OCI-LY1 (cell line): ENCODE measurements at regions not wholly inside any gene's neighbourhood (a gene's known extent, or its start where the extent isn't known, plus 50 kb on each side); places are given as distances from the start of the nearest gene placed in this dataset.

Source experiments
- H2AFZ ChIP-seq: fragments of 200-600 bp; sonication (generic), shearing (Covaris generic); 2 replicates; pipeline ENCODE4 v1.6.0; 2014; ENCODE audit warnings: antibody characterized with exemption, mild to moderate bottlenecking, low read length
- H3F3A ChIP-seq: fragments of 200-600 bp; sonication (generic), shearing (Covaris generic); 2 replicates; pipeline ENCODE4 v1.6.0; 2014; ENCODE audit warnings: mild to moderate bottlenecking, antibody characterized with exemption, low read length, moderate library complexity; ENCODE audit not compliant: insufficient read depth
- H3K27ac ChIP-seq: fragments of 200-600 bp; sonication (generic); 2 replicates; pipeline ENCODE4 v1.5.1; 2014; ENCODE audit warnings: low read length, mixed run types, mild to moderate bottlenecking, low read depth; ENCODE audit not compliant: poor library complexity, severe bottlenecking
- H3K27me3 ChIP-seq: fragments of 200-600 bp; sonication (generic); 2 replicates; pipeline ENCODE4 v1.6.0; 2014; ENCODE audit warnings: antibody characterized with exemption, mild to moderate bottlenecking, low read length, moderate library complexity; ENCODE audit not compliant: insufficient read depth
- H3K36me3 ChIP-seq: fragments of 200-600 bp; sonication (generic); 2 replicates; pipeline ENCODE4 v1.6.1; 2014; ENCODE audit warnings: mild to moderate bottlenecking, antibody characterized with exemption, low read length, moderate library complexity, mixed read lengths; ENCODE audit not compliant: insufficient read depth
- H3K4me1 ChIP-seq: fragments of 200-600 bp; sonication (generic); 2 replicates; pipeline ENCODE4 v1.5.1; 2014; ENCODE audit warnings: mild to moderate bottlenecking, low read length, moderate library complexity; ENCODE audit not compliant: insufficient read depth, severe bottlenecking
- H3K4me2 ChIP-seq: fragments of 200-600 bp; sonication (generic), shearing (Covaris generic); 2 replicates; pipeline ENCODE4 v1.6.1; 2014; ENCODE audit warnings: low read length
- H3K4me3 ChIP-seq: fragments of 200-600 bp; sonication (generic); 2 replicates; pipeline ENCODE4 v1.5.1; 2014; ENCODE audit warnings: low read length, low read depth, mild to moderate bottlenecking, mixed read lengths; ENCODE audit not compliant: poor library complexity, severe bottlenecking
- H3K79me2 ChIP-seq: fragments of 200-600 bp; shearing (Covaris generic); 2 replicates; pipeline ENCODE4 v1.6.1; 2016; ENCODE audit warnings: mixed run types, low read length, mixed read lengths; ENCODE audit not compliant: insufficient read depth
- H3K9ac ChIP-seq: fragments of 200-600 bp; sonication (generic), shearing (Covaris generic); 2 replicates; pipeline ENCODE4 v1.6.1; 2014; ENCODE audit warnings: mild to moderate bottlenecking, low read length, mixed read lengths
- H3K9me2 ChIP-seq: fragments of 200-600 bp; sonication (generic), shearing (Covaris generic); 2 replicates; pipeline ENCODE4 v1.6.1; 2014; ENCODE audit warnings: low read depth, mild to moderate bottlenecking, low read length, mixed read lengths
- H3K9me3 ChIP-seq: fragments of 200-600 bp; shearing (Covaris generic); 2 replicates; pipeline ENCODE4 v1.6.1; 2014; ENCODE audit warnings: low read length, mixed read lengths
- H4K20me1 ChIP-seq: fragments of 200-600 bp; sonication (generic), shearing (Covaris generic); 2 replicates; pipeline ENCODE4 v1.6.0; 2016; ENCODE audit warnings: mild to moderate bottlenecking, low read length; ENCODE audit not compliant: insufficient read depth
- CTCF ChIP-seq: fragments of 200-600 bp; sonication (generic), shearing (Covaris generic); IDR thresholded peaks from 2 replicates; pipeline ENCODE4 v1.5.1; 2017; ENCODE audit warnings: mild to moderate bottlenecking, antibody characterized with exemption, low read length, moderate library complexity, mixed read lengths
- EZH2 ChIP-seq: fragments of 200-600 bp; sonication (generic), shearing (Covaris generic); IDR thresholded peaks from 2 replicates; pipeline ENCODE4 v1.8.0; 2017; ENCODE audit warnings: borderline replicate concordance, mixed run types, mild to moderate bottlenecking, antibody characterized with exemption, low read length, moderate library complexity, mixed read lengths

- H3K4me3 ChIP-seq, result no peak overlapping the region
- no peak overlapping the region for H3K27ac ChIP-seq
- no peaks in the 10 kb centered on the region for H3K36me3 ChIP-seq
- no peak overlapping the region for H3K4me2 ChIP-seq
- no peaks in the 10 kb centered on the region for H3K4me1 ChIP-seq
- no peaks in the 10 kb centered on the region for H3F3A ChIP-seq
- H3K9me2 ChIP-seq, result no peaks in the 10 kb centered on the region
- H3K9me3 ChIP-seq, result no peaks in the 10 kb centered on the region
- H3K27me3 ChIP-seq, result no peaks in the 10 kb centered on the region
- H3K9ac ChIP-seq, result no peak overlapping the region
- no peaks in the 10 kb centered on the region for H4K20me1 ChIP-seq
- no peak for TF ChIP-seq CTCF
- TF ChIP-seq EZH2, result no peak
- no peak overlapping the region for H2AFZ ChIP-seq
- no peaks in the 10 kb centered on the region for H3K79me2 ChIP-seq
These were observed 108.1 kb downstream of the UCHL1 start for GRCh38 chr4:41364876-41365275.

- Histone ChIP-seq H3K9me3 (no peaks in the 10 kb centered on the region), H3K79me2 (no peaks in the 10 kb centered on the region), H3K4me1 (no peaks in the 10 kb centered on the region), H3K36me3 (no peaks in the 10 kb centered on the region), H3K4me3 (no peak overlapping the region), H3K9ac (no peak overlapping the region), H4K20me1 (no peaks in the 10 kb centered on the region), H3K27me3 (no peaks in the 10 kb centered on the region), H2AFZ (no peak overlapping the region), H3K4me2 (no peak overlapping the region), H3K9me2 (no peaks in the 10 kb centered on the region), H3F3A (no peaks in the 10 kb centered on the region), H3K27ac (no peak overlapping the region)
- TF ChIP-seq CTCF (no peak), EZH2 (no peak)
These were observed 109.0 kb downstream of the UCHL1 start for GRCh38 chr4:41365681-41366080.

- Histone ChIP-seq H3K4me3 (no peak overlapping the region), H3K9ac (no peak overlapping the region), H3K9me3 (no peaks in the 10 kb centered on the region), H3K36me3 (no peaks in the 10 kb centered on the region), H3K9me2 (no peaks in the 10 kb centered on the region), H3F3A (no peaks in the 10 kb centered on the region), H3K79me2 (no peaks in the 10 kb centered on the region), H3K27ac (no peak overlapping the region), H3K27me3 (no peaks in the 10 kb centered on the region), H4K20me1 (no peaks in the 10 kb centered on the region), H2AFZ (no peak overlapping the region), H3K4me2 (no peak overlapping the region), H3K4me1 (no peaks in the 10 kb centered on the region)
- no peak for TF ChIP-seq CTCF
- no peak for TF ChIP-seq EZH2
These were observed 110.3 kb downstream of the UCHL1 start for GRCh38 chr4:41366911-41367517.
